Gastrocnemius medialis (tissue), 4 donors: ENCODE measurements at regions not wholly inside any gene's neighbourhood (a gene's known extent, or its start where the extent isn't known, plus 50 kb on each side); places are given as distances from the start of the nearest gene placed in this dataset.
A peak's percentile ranks its signal among the peaks of the same experiment; 100 is the strongest.

Experiments used
- ATAC-seq, 2 donors: fragments of 150-250 bp; one replicate each; pipeline ENCODE4 v1.9.1; 2016
- DNase-seq, 2 donors: peaks; one replicate each; pipeline ENCODE4 v3.0.0-alpha.2; 2019
- H3K27ac ChIP-seq, 4 donors: fragments of 200-600 bp; sonication (generic); 1 replicate in 1 of 4; 2 replicates in 3 of 4; pipeline ENCODE4 v1.5.1; 2016 to 2018; ENCODE audit warnings: mild to moderate bottlenecking in 2 of 4, moderate library complexity in 1 of 4
- H3K27me3 ChIP-seq, 3 donors: fragments of 200-600 bp; sonication (generic) in 2 of 3; 1 replicate in 1 of 3; 2 replicates in 2 of 3; pipeline versions ENCODE4 v1.5.1 to v1.6.0; 2016 to 2019; ENCODE audit warnings: mild to moderate bottlenecking in 1 of 3, moderate library complexity in 1 of 3
- H3K36me3 ChIP-seq, 2 donors: fragments of 200-600 bp; sonication (generic) in 1 of 2; one replicate each; pipeline ENCODE4 v1.5.1; 2017 to 2018
- H3K4me1 ChIP-seq, 2 donors: fragments of 200-600 bp; sonication (generic) in 1 of 2; one replicate each; pipeline ENCODE4 v1.5.1; 2016 to 2017; ENCODE audit warnings: mild to moderate bottlenecking in 2 of 2
- H3K4me3 ChIP-seq, 4 donors: fragments of 200-600 bp; sonication (generic) in 3 of 4; 1 replicate in 1 of 4; 2 replicates in 3 of 4; pipeline ENCODE4 v1.5.1; 2016 to 2019; ENCODE audit warnings: mild to moderate bottlenecking in 2 of 4
- H3K9me3 ChIP-seq, 3 donors: fragments of 200-600 bp; sonication (generic) in 2 of 3; 1 replicate in 1 of 3; 2 replicates in 2 of 3; pipeline ENCODE4 v1.5.1; 2016 to 2019
- CTCF ChIP-seq, 5 experiments: fragments of 450-650 bp in 3 of 5; fragments of 200-600 bp in 2 of 5; sonication (generic) in 2 of 5; IDR thresholded peaks in 4 of 5; conservative IDR thresholded peaks in 1 of 5; 1 replicate in 4 of 5; 2 replicates in 1 of 5; pipeline ENCODE4 v1.5.1; 2016 to 2019; ENCODE audit warnings: antibody characterized with exemption in 5 of 5, mild to moderate bottlenecking in 3 of 5, moderate library complexity in 3 of 5
- POLR2A ChIP-seq, 2 donors: fragments of 450-650 bp; IDR thresholded peaks; one replicate each; pipeline ENCODE4 v1.6.1; 2017; ENCODE audit warnings: antibody characterized with exemption in 2 of 2, mild to moderate bottlenecking in 2 of 2, moderate library complexity in 2 of 2
- in situ Hi-C, 4 donors: fragments of 200-750 bp; cut with MboI; loops; one replicate each; pipeline versions ENCODE4 v1.15.0 to v1.8.0; 2017; ENCODE audit warnings: low sequenced_read_pairs in 4 of 4
- intact Hi-C: fragments of 100-400 bp; cut with DNase I; formaldehyde crosslinking; loops from one replicate; pipeline ENCODE4 v1.15.1; 2023; ENCODE audit warnings: low total_unique reads

- Histone ChIP-seq H3K9me3 (no peaks in the 10 kb centered on the region), H3K36me3 (no peaks in the 10 kb centered on the region), H3K27ac (no peak overlapping the region), H3K4me1 (no peaks in the 10 kb centered on the region), H3K4me3 (no peak overlapping the region), H3K27me3 (no peaks in the 10 kb centered on the region)
- TF ChIP-seq POLR2A (IDR thresholded peaks at IDR 0.05) (no peak), CTCF (IDR thresholded peaks at IDR 0.05 in 4 of 5, conservative IDR thresholded peaks at IDR 0.05 in 1 of 5) (no peak)
- intact Hi-C loops (no loop called here), in situ Hi-C loops (no loop called here)
- DNase-seq (no peak), ATAC-seq (no peak)
These were observed 248.8 kb upstream of the MAP3K7 start for GRCh38 chr6:90835596-90836212.

- in situ Hi-C loops: no loop called here
- ATAC-seq (no peak), DNase-seq (no peak)
- TF ChIP-seq CTCF (IDR thresholded peaks at IDR 0.05 in 4 of 5, conservative IDR thresholded peaks at IDR 0.05 in 1 of 5): no peak
- no peak for TF ChIP-seq POLR2A (IDR thresholded peaks at IDR 0.05)
- Histone ChIP-seq H3K27ac (no peak overlapping the region), H3K4me1 (no peaks in the 10 kb centered on the region), H3K4me3 (no peak overlapping the region), H3K9me3 (no peaks in the 10 kb centered on the region), H3K27me3 (no peaks in the 10 kb centered on the region), H3K36me3 (no peaks in the 10 kb centered on the region)
- intact Hi-C loops: no loop called here
These were observed 242.4 kb upstream of the MAP3K7 start for GRCh38 chr6:90829311-90829710.

GRCh38 chr6:90820436-90820835, 233.6 kb upstream of the MAP3K7 start:
- TF ChIP-seq POLR2A (IDR thresholded peaks at IDR 0.05): no peak
- no peak for TF ChIP-seq CTCF (IDR thresholded peaks at IDR 0.05 in 4 of 5, conservative IDR thresholded peaks at IDR 0.05 in 1 of 5)
- DNase-seq (no peak), ATAC-seq (no peak)
- no peaks in the 10 kb centered on the region for H3K36me3 ChIP-seq
- in situ Hi-C loops (no loop called here), intact Hi-C loops (no loop called here)
- H3K4me3 ChIP-seq: no peak overlapping the region
- no peaks in the 10 kb centered on the region for H3K4me1 ChIP-seq
- no peak overlapping the region for H3K27ac ChIP-seq
- H3K27me3 ChIP-seq: no peaks in the 10 kb centered on the region
- no peaks in the 10 kb centered on the region for H3K9me3 ChIP-seq

GRCh38 chr6:90819483-90819882, 232.6 kb upstream of the MAP3K7 start:
- in situ Hi-C loops: no loop called here
- Histone ChIP-seq H3K36me3 (no peaks in the 10 kb centered on the region), H3K27ac (no peak overlapping the region), H3K27me3 (no peaks in the 10 kb centered on the region), H3K4me3 (no peak overlapping the region), H3K9me3 (no peaks in the 10 kb centered on the region), H3K4me1 (no peaks in the 10 kb centered on the region)
- ATAC-seq (no peak), DNase-seq (no peak)
- TF ChIP-seq POLR2A (IDR thresholded peaks at IDR 0.05) (no peak), CTCF (IDR thresholded peaks at IDR 0.05 in 4 of 5, conservative IDR thresholded peaks at IDR 0.05 in 1 of 5) (no peak)
- intact Hi-C loops: no loop called here

GRCh38 chr6:90818163-90818562, 231.3 kb upstream of the MAP3K7 start:
- TF ChIP-seq CTCF (IDR thresholded peaks at IDR 0.05 in 4 of 5, conservative IDR thresholded peaks at IDR 0.05 in 1 of 5): no peak
- TF ChIP-seq POLR2A (IDR thresholded peaks at IDR 0.05): no peak
- in situ Hi-C loops (no loop called here), intact Hi-C loops (no loop called here)
- Histone ChIP-seq H3K36me3 (no peaks in the 10 kb centered on the region), H3K9me3 (no peaks in the 10 kb centered on the region), H3K27ac (no peak overlapping the region), H3K27me3 (no peaks in the 10 kb centered on the region), H3K4me3 (no peak overlapping the region), H3K4me1 (no peaks in the 10 kb centered on the region)
- no peak for DNase-seq
- ATAC-seq: peak in 1 of 2 donors; percentile 41
